HG03108 (cell line): ENCODE measurements at regions not wholly inside any gene's neighbourhood (a gene's known extent, or its start where the extent isn't known, plus 50 kb on each side); places are given as distances from the start of the nearest gene placed in this dataset.
A peak's percentile ranks its signal among the peaks of the same experiment; 100 is the strongest.

Experiments used
- ATAC-seq: cut with Tn5 transposase; IDR thresholded peaks from one replicate; pipeline ENCODE4 v1.9.1; 2021; ENCODE audit warnings: moderate library complexity; ENCODE audit not compliant: unreplicated experiment

- no peak for ATAC-seq
Measured at GRCh38 chr7:24178811-24179570, 105.0 kb upstream of the NPY start.

GRCh38 chr7:24191362-24191761, 92.6 kb upstream of the NPY start:
- ATAC-seq = no peak

GRCh38 chr7:24192053-24192452, 91.9 kb upstream of the NPY start:
- no peak for ATAC-seq

DNA sequence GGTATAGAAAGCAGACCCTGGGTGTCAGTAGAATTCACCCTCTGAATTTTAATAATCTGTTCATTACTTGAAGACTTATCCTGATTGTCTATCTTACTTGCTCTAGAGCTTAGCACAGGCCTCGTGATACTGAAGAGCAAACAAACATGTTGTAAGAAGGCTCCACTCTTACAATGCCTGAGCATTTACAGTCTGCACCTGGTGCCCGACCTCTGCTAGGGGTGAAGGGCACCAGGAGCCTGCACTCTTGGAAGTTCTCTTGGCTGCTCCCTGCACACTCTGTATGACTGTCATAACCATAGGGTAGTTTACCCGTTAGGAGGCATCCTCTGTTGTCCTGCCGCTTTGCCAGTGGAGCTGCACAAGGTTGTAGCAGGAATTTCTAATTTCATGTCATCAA, 91.3 kb upstream of the NPY start:
- no peak for ATAC-seq

DNA sequence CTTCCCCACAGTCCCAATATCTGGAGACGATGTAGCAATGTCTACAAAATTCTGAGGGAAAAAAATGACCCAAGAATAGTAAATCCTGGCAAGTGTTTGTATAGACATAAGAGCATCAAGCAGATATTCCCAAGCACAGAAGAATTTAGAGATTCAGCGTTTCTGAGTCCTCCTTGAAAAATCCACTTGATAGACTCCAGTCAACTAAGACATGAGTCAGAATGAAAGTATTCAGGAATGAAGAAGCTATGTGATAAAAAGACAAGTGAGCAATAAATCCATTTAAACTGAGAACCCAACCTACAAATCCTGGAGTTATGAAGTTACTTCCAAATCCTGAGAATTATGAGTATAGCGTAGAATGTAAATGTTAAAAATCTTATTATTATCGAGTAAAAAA, 86.1 kb upstream of the NPY start:
- no peak for ATAC-seq

DNA sequence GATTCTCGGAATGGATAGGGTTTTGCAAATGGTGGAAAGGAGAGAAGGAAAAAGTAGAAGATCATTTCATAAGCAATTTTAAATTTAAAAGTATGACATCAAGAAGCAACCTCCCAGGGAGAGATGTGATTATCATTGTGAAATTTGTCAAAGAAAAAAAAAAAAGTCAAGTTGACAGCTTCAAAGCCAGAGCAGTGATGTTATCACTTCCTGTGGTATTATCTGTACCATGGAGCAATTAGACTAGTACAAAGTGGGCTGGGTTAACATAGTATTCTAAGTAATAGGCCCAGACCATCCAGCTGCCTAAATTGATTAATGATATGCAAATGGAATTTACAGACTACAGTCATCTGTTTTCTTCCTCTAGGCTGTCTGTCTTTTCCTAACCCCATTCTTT, 84.0 kb upstream of the NPY start:
- no peak for ATAC-seq

GRCh38 chr7:24200407-24200966, 83.5 kb upstream of the NPY start:
- no peak for ATAC-seq

GRCh38 chr7:24201226-24201625, 82.8 kb upstream of the NPY start:
- ATAC-seq = no peak

- ATAC-seq = no peak
Measured at GRCh38 chr7:24212073-24212472, 71.9 kb upstream of the NPY start.

- no peak for ATAC-seq
Measured at GRCh38 chr7:24213311-24213710, 70.7 kb upstream of the NPY start.

DNA sequence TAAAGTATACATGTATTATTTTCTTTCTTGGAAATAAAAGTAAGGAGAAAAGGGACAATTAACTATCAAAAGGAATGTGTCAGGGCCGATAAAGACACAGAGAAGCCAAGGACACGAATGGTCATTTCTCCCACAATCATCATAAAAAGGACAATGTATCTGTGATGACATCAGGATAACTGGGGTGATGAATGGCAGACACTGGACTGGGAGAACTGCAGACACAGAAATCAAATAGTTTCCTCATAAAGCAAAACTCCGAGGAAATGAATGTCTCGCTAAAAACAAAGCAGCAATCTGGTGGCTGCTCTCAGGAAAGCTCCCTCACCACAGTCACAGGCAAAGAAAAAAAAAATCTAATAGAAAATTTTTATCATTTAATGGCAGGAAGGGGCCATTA, 69.3 kb upstream of the NPY start:
- no peak for ATAC-seq

- ATAC-seq = no peak
Measured at GRCh38 chr7:24216576-24217125, 67.3 kb upstream of the NPY start.

DNA sequence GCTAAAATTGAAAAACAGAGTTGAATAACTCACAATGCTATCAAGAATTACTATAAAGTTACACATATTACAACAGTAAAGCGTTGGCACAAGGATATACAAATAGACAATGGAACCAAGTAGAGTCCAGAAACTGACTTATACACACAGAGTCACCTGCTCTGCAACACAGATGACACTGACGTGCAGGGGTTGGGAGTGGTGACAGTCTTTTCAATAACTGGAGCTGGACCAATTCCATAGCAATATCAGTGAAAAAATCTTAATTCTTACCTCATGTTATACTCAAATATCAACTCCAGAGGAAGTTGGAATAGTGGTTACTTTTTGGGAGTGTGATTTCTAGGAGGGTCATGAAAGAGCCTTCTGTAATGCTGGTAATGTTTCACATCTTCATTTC, 62.5 kb upstream of the NPY start:
- ATAC-seq = no peak

GRCh38 chr7:24227068-24227467, 56.9 kb upstream of the NPY start:
- peak; percentile 38 for ATAC-seq

GRCh38 chr7:24227603-24228359, 56.2 kb upstream of the NPY start:
- ATAC-seq = peak; percentile 84

- ATAC-seq = no peak
Measured at GRCh38 chr7:24229481-24230226, 54.3 kb upstream of the NPY start.

DNA sequence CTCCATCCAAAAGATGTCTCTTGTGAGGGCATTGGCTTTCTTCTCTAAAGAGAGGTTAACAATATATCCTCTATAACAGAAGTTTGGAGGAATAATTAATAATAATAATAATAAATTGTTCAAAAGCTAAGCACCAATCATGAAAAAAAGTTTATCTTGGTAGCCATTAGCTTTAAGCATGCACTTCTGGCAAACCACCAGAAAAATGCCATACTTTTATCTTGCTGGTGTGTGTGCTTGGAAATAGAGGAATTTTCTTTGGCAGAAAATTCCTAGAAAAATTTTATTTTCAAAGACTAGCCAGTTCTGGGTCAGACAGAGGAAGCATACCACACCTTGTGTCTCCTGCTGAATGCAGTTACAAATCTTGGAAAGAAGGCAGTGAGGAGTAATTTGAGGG, 52.5 kb upstream of the NPY start:
- ATAC-seq = no peak

DNA sequence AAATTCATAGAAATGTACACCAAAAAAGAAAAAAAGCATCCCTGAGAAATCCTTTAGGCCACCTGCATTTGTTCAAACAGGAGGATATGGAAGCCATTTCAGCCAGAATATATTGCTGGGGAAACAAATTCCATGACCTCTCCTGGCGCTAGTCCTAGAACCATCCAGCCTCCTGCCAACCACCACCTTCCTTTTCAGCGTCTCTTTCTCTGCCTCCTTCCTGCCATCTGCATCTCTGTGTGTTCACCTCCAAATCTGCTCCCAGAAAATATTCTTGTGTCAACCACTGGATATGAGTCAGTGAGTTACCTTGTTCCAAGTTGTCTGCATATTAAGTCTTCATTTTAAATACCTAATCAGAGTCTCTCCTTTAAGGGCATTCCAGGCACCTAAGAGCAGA, 50.6 kb upstream of the NPY start:
- no peak for ATAC-seq
